ENCODE measurements at regions not wholly inside any gene's neighbourhood (a gene's known extent, or its start where the extent isn't known, plus 50 kb on each side); places are given as distances from the start of the nearest gene placed in this dataset.

DNA sequence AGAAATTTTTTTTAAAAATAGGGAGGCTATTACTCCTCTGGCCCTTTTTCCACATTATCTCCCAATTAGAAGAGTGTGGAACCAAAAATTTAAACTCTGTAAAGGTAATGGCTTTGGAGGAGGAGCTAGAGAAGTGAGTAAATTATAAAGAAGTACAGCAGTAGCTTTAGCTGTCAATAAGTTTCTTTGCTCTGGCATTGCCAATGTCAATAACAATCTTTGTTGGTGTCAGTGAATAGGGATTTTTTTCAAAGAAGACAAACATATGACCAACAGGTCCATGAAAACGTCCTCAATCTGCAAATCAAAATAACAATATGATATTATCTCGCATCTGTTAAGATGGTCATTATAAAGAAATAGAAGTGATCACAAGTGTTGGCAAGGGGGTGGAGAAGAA is 227.1 kb upstream of the MBL2 start:
- H3K27me3 Mint-ChIP-seq (ENCODE audit: insufficient read depth), result no peaks in the 10 kb centered on the region; the same call in 1 of the 2 replicates
- no peak overlapping the region for H3K27ac Mint-ChIP-seq
- no peak for DNase-seq
- H3K4me3 Mint-ChIP-seq, result no peak overlapping the region
- peaks cover 20% of the 10 kb centered on the region; the same call in 1 of the 2 replicates for H3K9me3 Mint-ChIP-seq
- TF ChIP-seq, protein P1, sequence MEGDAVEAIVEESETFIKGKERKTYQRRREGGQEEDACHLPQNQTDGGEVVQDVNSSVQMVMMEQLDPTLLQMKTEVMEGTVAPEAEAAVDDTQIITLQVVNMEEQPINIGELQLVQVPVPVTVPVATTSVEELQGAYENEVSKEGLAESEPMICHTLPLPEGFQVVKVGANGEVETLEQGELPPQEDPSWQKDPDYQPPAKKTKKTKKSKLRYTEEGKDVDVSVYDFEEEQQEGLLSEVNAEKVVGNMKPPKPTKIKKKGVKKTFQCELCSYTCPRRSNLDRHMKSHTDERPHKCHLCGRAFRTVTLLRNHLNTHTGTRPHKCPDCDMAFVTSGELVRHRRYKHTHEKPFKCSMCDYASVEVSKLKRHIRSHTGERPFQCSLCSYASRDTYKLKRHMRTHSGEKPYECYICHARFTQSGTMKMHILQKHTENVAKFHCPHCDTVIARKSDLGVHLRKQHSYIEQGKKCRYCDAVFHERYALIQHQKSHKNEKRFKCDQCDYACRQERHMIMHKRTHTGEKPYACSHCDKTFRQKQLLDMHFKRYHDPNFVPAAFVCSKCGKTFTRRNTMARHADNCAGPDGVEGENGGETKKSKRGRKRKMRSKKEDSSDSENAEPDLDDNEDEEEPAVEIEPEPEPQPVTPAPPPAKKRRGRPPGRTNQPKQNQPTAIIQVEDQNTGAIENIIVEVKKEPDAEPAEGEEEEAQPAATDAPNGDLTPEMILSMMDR (IDR thresholded peaks at IDR 0.05), result no peak
- H3K4me1 Mint-ChIP-seq (ENCODE audit: low read depth), result no peaks in the 10 kb centered on the region
- H3K36me3 Mint-ChIP-seq (ENCODE audit: low read depth), result peaks cover 3% of the 10 kb centered on the region; the same call in 1 of the 2 replicates

DNA sequence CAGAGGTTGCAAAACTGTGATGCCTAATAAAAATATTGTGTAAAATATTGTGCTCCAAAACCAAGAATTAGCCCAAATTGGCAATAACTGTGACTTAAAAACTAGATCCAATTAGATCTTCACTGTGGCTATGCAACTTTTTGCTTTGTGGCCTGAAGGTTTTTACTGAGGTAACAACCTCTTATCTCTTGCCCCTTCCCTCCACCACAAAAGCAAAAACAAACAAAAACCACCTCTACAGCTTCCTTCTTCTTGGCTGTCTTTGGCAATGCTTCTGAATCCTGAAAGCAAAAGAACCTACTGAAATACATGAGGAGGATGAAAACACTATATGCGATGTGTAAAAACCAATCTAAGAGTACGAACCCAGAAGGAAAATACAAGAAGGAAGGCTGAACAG is 226.7 kb upstream of the MBL2 start:
- Mint-ChIP-seq H3K36me3 (ENCODE audit: low read depth) (peaks cover 3% of the 10 kb centered on the region; the same call in 1 of the 2 replicates), H3K4me1 (ENCODE audit: low read depth) (no peaks in the 10 kb centered on the region), H3K27me3 (ENCODE audit: insufficient read depth) (no peaks in the 10 kb centered on the region; the same call in 1 of the 2 replicates), H3K4me3 (no peak overlapping the region), H3K27ac (no peak overlapping the region), H3K9me3 (peaks cover 20% of the 10 kb centered on the region; the same call in 1 of the 2 replicates)
- no peak for DNase-seq
- TF ChIP-seq, protein P1 (IDR thresholded peaks at IDR 0.05), result no peak

DNA sequence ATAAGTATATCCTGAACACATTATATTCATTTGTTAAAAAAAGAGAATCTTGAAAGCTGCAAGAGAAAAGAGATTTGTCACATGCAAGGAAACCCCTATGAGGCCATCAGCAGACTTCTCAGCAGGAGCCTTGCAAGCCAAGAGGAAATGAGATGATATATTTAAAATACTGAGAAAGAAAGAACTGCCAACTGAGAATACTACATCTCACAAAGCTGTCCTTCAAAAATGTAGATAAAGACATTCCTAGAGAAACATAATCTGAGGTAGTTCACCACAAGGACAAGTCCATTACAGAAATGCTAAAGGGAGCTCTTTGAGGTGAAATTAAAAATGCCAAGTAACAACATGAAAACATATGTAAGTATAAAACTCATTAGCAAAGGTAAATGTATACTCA is 224.4 kb upstream of the MBL2 start:
- Mint-ChIP-seq H3K27ac (no peak overlapping the region), H3K27me3 (ENCODE audit: insufficient read depth) (no peaks in the 10 kb centered on the region; the same call in 1 of the 2 replicates), H3K4me1 (ENCODE audit: low read depth) (no peaks in the 10 kb centered on the region), H3K9me3 (peaks cover 20% of the 10 kb centered on the region; the same call in 1 of the 2 replicates), H3K36me3 (ENCODE audit: low read depth) (no peaks in the 10 kb centered on the region; the same call in 1 of the 2 replicates), H3K4me3 (no peak overlapping the region)
- no peak for DNase-seq
- TF ChIP-seq, protein P1 (IDR thresholded peaks at IDR 0.05), result no peak

DNA sequence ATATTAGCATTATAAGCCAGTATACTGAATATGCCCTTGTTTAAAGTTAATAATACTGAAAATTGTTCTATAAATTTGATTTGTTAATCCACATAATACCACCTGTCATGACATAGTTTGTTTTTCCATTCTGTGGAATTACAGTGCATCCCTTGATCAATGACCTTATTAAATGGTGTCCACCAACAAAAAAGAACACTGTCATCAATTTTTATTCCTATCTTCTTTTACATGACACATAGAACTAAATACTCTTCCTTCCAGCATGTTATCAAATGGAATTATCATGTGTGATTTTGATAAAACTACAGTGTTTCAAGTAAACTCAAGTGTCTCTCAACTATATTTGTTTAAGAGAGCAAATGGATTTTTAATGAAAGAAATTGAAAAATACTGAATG is 221.8 kb upstream of the MBL2 start:
- H3K9me3 Mint-ChIP-seq, result peaks cover 24% of the 10 kb centered on the region

DNA sequence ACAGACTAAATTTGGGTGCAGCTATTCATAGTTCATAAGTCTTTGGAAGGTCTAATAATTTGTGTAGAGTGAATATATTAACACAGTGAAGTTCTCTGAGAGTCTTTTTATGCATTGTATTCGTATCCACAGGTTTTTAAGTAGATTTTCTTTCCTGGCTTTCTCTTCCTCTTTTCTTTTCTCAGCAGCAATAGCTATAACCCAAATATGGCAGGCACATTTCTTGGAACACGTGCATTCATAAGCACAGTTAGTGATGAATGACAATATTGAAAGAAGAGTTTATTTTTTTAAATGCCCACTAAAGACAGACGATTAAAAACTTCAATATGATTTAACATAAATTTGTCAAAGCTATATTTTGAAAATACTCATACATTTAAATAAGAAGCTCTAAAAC is 220.5 kb upstream of the MBL2 start:
- TF ChIP-seq, protein P1 (IDR thresholded peaks at IDR 0.05), result no peak
- DNase-seq, result no peak
- H3K4me3 Mint-ChIP-seq, result no peak overlapping the region
- H3K27ac Mint-ChIP-seq, result no peak overlapping the region
- no peaks in the 10 kb centered on the region; the same call in 1 of the 2 replicates for H3K27me3 Mint-ChIP-seq (ENCODE audit: insufficient read depth)
- H3K36me3 Mint-ChIP-seq (ENCODE audit: low read depth), result no peaks in the 10 kb centered on the region
- peaks cover 25% of the 10 kb centered on the region for H3K9me3 Mint-ChIP-seq
- no peaks in the 10 kb centered on the region for H3K4me1 Mint-ChIP-seq (ENCODE audit: low read depth)

More for the DNA sequence above, 221.8 kb upstream of the MBL2 start:
- TF ChIP-seq, protein P1 (IDR thresholded peaks at IDR 0.05), result no peak
- no peaks in the 10 kb centered on the region; the same call in 1 of the 2 replicates for H3K27me3 Mint-ChIP-seq (ENCODE audit: insufficient read depth)
- no peak overlapping the region for H3K4me3 Mint-ChIP-seq
- no peaks in the 10 kb centered on the region for H3K36me3 Mint-ChIP-seq (ENCODE audit: low read depth)
- no peak for DNase-seq
- H3K4me1 Mint-ChIP-seq (ENCODE audit: low read depth), result no peaks in the 10 kb centered on the region
- H3K27ac Mint-ChIP-seq, result no peak overlapping the region

DNA sequence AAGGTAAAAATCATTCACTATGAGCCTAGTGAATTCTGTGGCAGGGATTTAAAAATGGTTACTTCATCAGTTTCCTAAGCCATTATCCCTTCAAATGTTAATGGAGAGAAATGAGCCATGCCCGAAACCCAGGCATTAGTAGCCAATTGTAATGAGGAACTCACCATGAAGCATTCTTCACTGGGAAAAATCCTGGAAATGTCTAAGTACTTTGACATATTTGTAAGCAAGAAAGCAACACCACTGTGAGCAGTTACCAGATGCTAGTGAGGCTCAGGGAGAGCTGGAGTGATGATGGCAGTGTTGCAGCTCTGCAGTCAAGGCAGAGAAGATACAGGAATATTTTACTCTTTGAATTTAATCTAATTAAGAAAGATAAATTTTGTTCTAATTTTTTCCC is 220.0 kb upstream of the MBL2 start:
- Mint-ChIP-seq H3K4me3 (no peak overlapping the region), H3K27ac (no peak overlapping the region), H3K27me3 (ENCODE audit: insufficient read depth) (no peaks in the 10 kb centered on the region; the same call in 1 of the 2 replicates), H3K36me3 (ENCODE audit: low read depth) (no peaks in the 10 kb centered on the region), H3K4me1 (ENCODE audit: low read depth) (no peaks in the 10 kb centered on the region), H3K9me3 (peaks cover 21% of the 10 kb centered on the region)
- TF ChIP-seq, protein P1 (IDR thresholded peaks at IDR 0.05), result no peak
- no peak for DNase-seq

Measured in HFFc6 (cell line).